Omental fat pad (tissue), 3 donors: ENCODE measurements at regions not wholly inside any gene's neighbourhood (a gene's known extent, or its start where the extent isn't known, plus 50 kb on each side); places are given as distances from the start of the nearest gene placed in this dataset.

ENCODE experiments used
- ATAC-seq: fragments of 150-250 bp; one replicate; pipeline ENCODE4 v1.9.1; 2016; ENCODE audit warnings: mild to moderate bottlenecking, moderate library complexity; ENCODE audit not compliant: low FRiP score
- DNase-seq: peaks from one replicate; pipeline ENCODE4 v3.0.0-alpha.2; 2019; ENCODE audit warnings: low spot score
- CTCF ChIP-seq, 3 donors: fragments of 450-650 bp; IDR thresholded peaks; one replicate each; pipeline ENCODE4 v1.5.1; 2016 to 2017; ENCODE audit warnings: antibody characterized with exemption in 3 of 3, mild to moderate bottlenecking in 3 of 3, moderate library complexity in 2 of 3

GRCh38 chr9:126127591-126127990 lies 199.0 kb upstream of the MVB12B start:
- ATAC-seq = no peak
- DNase-seq = no peak
- TF ChIP-seq CTCF (IDR thresholded peaks at IDR 0.05) = no peak

GRCh38 chr9:126128494-126129142 lies 198.0 kb upstream of the MVB12B start:
- TF ChIP-seq CTCF (IDR thresholded peaks at IDR 0.05) = no peak
- no peak for DNase-seq
- ATAC-seq = no peak

GRCh38 chr9:126131066-126132010 lies 195.3 kb upstream of the MVB12B start:
- ATAC-seq (no peak), DNase-seq (no peak)
- no peak for TF ChIP-seq CTCF (IDR thresholded peaks at IDR 0.05)

- no peak for ATAC-seq
- no peak for TF ChIP-seq CTCF (IDR thresholded peaks at IDR 0.05)
- DNase-seq = no peak
These were observed 193.9 kb upstream of the MVB12B start for GRCh38 chr9:126132746-126133145.

GRCh38 chr9:126144196-126144595 lies 182.4 kb upstream of the MVB12B start:
- ATAC-seq (no peak), DNase-seq (no peak)
- no peak for TF ChIP-seq CTCF (IDR thresholded peaks at IDR 0.05)

- DNase-seq (no peak), ATAC-seq (no peak)
- TF ChIP-seq CTCF (IDR thresholded peaks at IDR 0.05) = no peak
These were observed 181.8 kb upstream of the MVB12B start for GRCh38 chr9:126144603-126145456.
